Right lung (tissue), 2 donors: ENCODE measurements at regions not wholly inside any gene's neighbourhood (a gene's known extent, or its start where the extent isn't known, plus 50 kb on each side); places are given as distances from the start of the nearest gene placed in this dataset.
A peak's percentile ranks its signal among the peaks of the same experiment; 100 is the strongest.

Source experiments
- DNase-seq, 2 donors: peaks; one replicate each; pipeline ENCODE4 v3.0.0-alpha.2; 2013

GRCh38 chr15:60057554-60057953 lies 53.4 kb downstream of the FOXB1 start:
- DNase-seq, result no peak

GRCh38 chr15:60059186-60059585 lies 55.1 kb downstream of the FOXB1 start:
- DNase-seq, result no peak

- DNase-seq, result no peak
Measured at GRCh38 chr15:60061758-60062157, 57.6 kb downstream of the FOXB1 start.

- no peak for DNase-seq
Measured at GRCh38 chr15:60062826-60063225, 58.7 kb downstream of the FOXB1 start.

GRCh38 chr15:60065951-60066350 lies 61.8 kb downstream of the FOXB1 start:
- no peak for DNase-seq

- DNase-seq, result no peak
Measured at GRCh38 chr15:60070838-60071493, 66.9 kb downstream of the FOXB1 start.

GRCh38 chr15:60072826-60073465 lies 68.8 kb downstream of the FOXB1 start:
- no peak for DNase-seq

GRCh38 chr15:60073466-60073840 lies 69.3 kb downstream of the FOXB1 start:
- no peak for DNase-seq

- DNase-seq, result no peak
Measured at GRCh38 chr15:60074181-60074885, 70.2 kb downstream of the FOXB1 start.

- DNase-seq, result no peak
Measured at GRCh38 chr15:60076045-60076444, 71.9 kb downstream of the FOXB1 start.

- no peak for DNase-seq
Measured at GRCh38 chr15:60076582-60077276, 72.6 kb downstream of the FOXB1 start.

- no peak for DNase-seq
Measured at GRCh38 chr15:60077581-60078359, 73.7 kb downstream of the FOXB1 start.

- DNase-seq, result no peak
Measured at GRCh38 chr15:60079210-60079609, 75.1 kb downstream of the FOXB1 start.

- no peak for DNase-seq
Measured at GRCh38 chr15:60081976-60082375, 77.9 kb downstream of the FOXB1 start.

GRCh38 chr15:60083318-60083717 lies 79.2 kb downstream of the FOXB1 start:
- no peak for DNase-seq

GRCh38 chr15:60086681-60087429 lies 82.7 kb downstream of the FOXB1 start:
- no peak for DNase-seq

GRCh38 chr15:60087561-60087960 lies 83.5 kb downstream of the FOXB1 start:
- no peak for DNase-seq

- DNase-seq, result no peak
Measured at GRCh38 chr15:60090747-60091146, 86.6 kb downstream of the FOXB1 start.

GRCh38 chr15:60091157-60091556 lies 87.0 kb downstream of the FOXB1 start:
- DNase-seq, result peak; percentile 12 to 23

- DNase-seq, result no peak
Measured at GRCh38 chr15:60091911-60092310, 87.8 kb downstream of the FOXB1 start.
